ENCODE measurements at regions not wholly inside any gene's neighbourhood (a gene's known extent, or its start where the extent isn't known, plus 50 kb on each side); places are given as distances from the start of the nearest gene placed in this dataset.

- no peak for DNase-seq (ENCODE audit: low read depth)
- no peak overlapping the region for H3K4me3 ChIP-seq (ENCODE audit: control insufficient read depth, low read depth, low read length)
- TF ChIP-seq, protein P1, sequence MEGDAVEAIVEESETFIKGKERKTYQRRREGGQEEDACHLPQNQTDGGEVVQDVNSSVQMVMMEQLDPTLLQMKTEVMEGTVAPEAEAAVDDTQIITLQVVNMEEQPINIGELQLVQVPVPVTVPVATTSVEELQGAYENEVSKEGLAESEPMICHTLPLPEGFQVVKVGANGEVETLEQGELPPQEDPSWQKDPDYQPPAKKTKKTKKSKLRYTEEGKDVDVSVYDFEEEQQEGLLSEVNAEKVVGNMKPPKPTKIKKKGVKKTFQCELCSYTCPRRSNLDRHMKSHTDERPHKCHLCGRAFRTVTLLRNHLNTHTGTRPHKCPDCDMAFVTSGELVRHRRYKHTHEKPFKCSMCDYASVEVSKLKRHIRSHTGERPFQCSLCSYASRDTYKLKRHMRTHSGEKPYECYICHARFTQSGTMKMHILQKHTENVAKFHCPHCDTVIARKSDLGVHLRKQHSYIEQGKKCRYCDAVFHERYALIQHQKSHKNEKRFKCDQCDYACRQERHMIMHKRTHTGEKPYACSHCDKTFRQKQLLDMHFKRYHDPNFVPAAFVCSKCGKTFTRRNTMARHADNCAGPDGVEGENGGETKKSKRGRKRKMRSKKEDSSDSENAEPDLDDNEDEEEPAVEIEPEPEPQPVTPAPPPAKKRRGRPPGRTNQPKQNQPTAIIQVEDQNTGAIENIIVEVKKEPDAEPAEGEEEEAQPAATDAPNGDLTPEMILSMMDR (IDR thresholded peaks at IDR 0.05; ENCODE audit: control insufficient read depth, insufficient read depth, low read depth, low read length, missing control alignments) = no peak
Measured at GRCh38 chr11:98874050-98874449, 146.7 kb upstream of the CNTN5 start.

DNA sequence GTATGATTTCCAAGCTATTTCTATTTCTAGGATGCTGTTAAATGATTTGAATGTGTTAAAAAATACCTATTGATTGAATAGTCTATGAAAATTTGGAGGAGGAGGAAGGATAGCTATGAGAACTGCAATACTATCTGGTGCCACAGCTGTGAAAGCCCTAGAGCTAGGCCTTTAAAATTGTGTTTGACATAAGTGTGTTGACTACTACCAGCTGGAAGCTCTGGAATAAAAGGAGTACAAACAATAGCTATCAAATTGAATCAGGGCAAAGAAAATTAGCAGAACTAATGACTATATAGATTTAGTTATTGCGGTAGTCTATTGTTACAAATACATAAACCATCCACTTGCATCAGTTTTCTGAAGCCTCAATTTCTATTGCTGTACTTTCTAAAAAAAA is 124.8 kb upstream of the CNTN5 start:
- TF ChIP-seq, protein P1 (IDR thresholded peaks at IDR 0.05; ENCODE audit: control insufficient read depth, insufficient read depth, low read depth, low read length, missing control alignments) = no peak
- DNase-seq (ENCODE audit: low read depth) = no peak
- H3K4me3 ChIP-seq (ENCODE audit: control insufficient read depth, low read depth, low read length) = no peak overlapping the region

- no peak for DNase-seq (ENCODE audit: low read depth)
- no peak overlapping the region for H3K4me3 ChIP-seq (ENCODE audit: control insufficient read depth, low read depth, low read length)
- TF ChIP-seq, protein P1 (IDR thresholded peaks at IDR 0.05; ENCODE audit: control insufficient read depth, insufficient read depth, low read depth, low read length, missing control alignments) = no peak
Measured at GRCh38 chr11:98940913-98941312, 79.8 kb upstream of the CNTN5 start.

DNA sequence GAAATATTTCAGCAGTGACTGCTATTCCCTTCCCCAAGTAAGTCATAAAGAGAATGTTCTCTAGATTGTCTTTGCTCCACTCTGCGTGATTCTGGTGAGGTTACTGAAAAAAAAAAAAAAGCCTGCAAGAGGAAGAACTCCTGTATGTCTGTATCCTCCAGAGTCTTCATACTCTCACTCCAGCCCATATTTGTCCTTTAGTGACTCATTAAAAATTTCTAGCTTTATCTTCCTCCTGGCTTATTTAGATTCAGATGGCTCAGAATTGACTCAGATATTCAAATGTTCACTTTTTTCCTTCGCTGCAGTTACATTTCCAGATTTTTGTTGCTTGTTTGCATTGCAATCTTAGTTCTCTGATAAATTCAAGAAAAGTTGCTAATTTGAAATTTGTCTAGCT is 76.3 kb upstream of the CNTN5 start:
- DNase-seq (ENCODE audit: low read depth) = no peak
- TF ChIP-seq, protein P1 (IDR thresholded peaks at IDR 0.05; ENCODE audit: control insufficient read depth, insufficient read depth, low read depth, low read length, missing control alignments) = no peak
- H3K4me3 ChIP-seq (ENCODE audit: control insufficient read depth, low read depth, low read length) = no peak overlapping the region

- TF ChIP-seq, protein P1 (IDR thresholded peaks at IDR 0.05; ENCODE audit: control insufficient read depth, insufficient read depth, low read depth, low read length, missing control alignments) = no peak
- H3K4me3 ChIP-seq (ENCODE audit: control insufficient read depth, low read depth, low read length) = no peak overlapping the region
- no peak for DNase-seq (ENCODE audit: low read depth)
Measured at GRCh38 chr11:98952107-98952506, 68.6 kb upstream of the CNTN5 start.

DNA sequence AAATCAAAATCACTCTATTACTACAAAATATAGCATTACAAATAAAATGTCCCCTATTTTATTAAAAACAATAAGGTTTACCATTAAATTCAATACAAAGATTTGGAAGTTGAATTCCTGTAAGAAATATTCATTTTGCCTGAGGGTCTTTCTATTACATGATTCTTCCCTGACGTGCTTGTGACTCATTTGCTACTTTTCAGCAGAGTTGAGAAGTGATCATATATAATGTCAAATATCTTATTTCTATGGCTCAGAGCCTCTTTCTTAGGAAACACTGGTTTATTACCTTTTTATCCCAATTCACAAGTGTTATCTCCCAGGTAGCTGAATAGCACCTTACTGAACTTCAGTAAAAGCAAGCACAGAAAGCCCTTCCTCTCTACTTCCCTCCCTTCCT is 65.2 kb upstream of the CNTN5 start:
- TF ChIP-seq, protein P1 (IDR thresholded peaks at IDR 0.05; ENCODE audit: control insufficient read depth, insufficient read depth, low read depth, low read length, missing control alignments) = no peak
- DNase-seq (ENCODE audit: low read depth) = no peak
- H3K4me3 ChIP-seq (ENCODE audit: control insufficient read depth, low read depth, low read length) = no peak overlapping the region

GRCh38 chr11:98964146-98964545 is 56.6 kb upstream of the CNTN5 start:
- TF ChIP-seq, protein P1 (IDR thresholded peaks at IDR 0.05; ENCODE audit: control insufficient read depth, insufficient read depth, low read depth, low read length, missing control alignments) = no peak
- H3K4me3 ChIP-seq (ENCODE audit: control insufficient read depth, low read depth, low read length) = no peak overlapping the region
- no peak for DNase-seq (ENCODE audit: low read depth)
